GM19025 (cell line): ENCODE measurements at regions not wholly inside any gene's neighbourhood (a gene's known extent, or its start where the extent isn't known, plus 50 kb on each side); places are given as distances from the start of the nearest gene placed in this dataset.
"Not testable (repeated sequence)": the region's sequence is repeated elsewhere in the genome, so short reads cannot be mapped to it uniquely, and the experiment has no call there.

Experiments
- ATAC-seq: cut with Tn5 transposase; IDR thresholded peaks from one replicate; pipeline ENCODE4 v1.9.1; 2021; ENCODE audit warnings: mild to moderate bottlenecking, low read depth, moderate library complexity; ENCODE audit not compliant: unreplicated experiment

- ATAC-seq = not testable (repeated sequence)
Measured at GRCh38 chr12:114829244-114829643, 145.3 kb upstream of the TBX3 start.

- no peak for ATAC-seq
Measured at GRCh38 chr12:114827461-114827860, 143.5 kb upstream of the TBX3 start.

- ATAC-seq = no peak
Measured at GRCh38 chr12:114826244-114826643, 142.3 kb upstream of the TBX3 start.

- no peak for ATAC-seq
Measured at GRCh38 chr12:114823724-114824123, 139.7 kb upstream of the TBX3 start.

- ATAC-seq = no peak
Measured at GRCh38 chr12:114821570-114821969, 137.6 kb upstream of the TBX3 start.

GRCh38 chr12:114820796-114821195, 136.8 kb upstream of the TBX3 start:
- ATAC-seq = no peak

GRCh38 chr12:114817571-114818425, 133.8 kb upstream of the TBX3 start:
- no peak for ATAC-seq

- no peak for ATAC-seq
Measured at GRCh38 chr12:114815026-114815795, 131.2 kb upstream of the TBX3 start.

- ATAC-seq = no peak
Measured at GRCh38 chr12:114812858-114813761, 129.1 kb upstream of the TBX3 start.

- no peak for ATAC-seq
Measured at GRCh38 chr12:114812384-114812783, 128.4 kb upstream of the TBX3 start.

- no peak for ATAC-seq
Measured at GRCh38 chr12:114809097-114809496, 125.1 kb upstream of the TBX3 start.

- not testable (repeated sequence) for ATAC-seq
Measured at GRCh38 chr12:114801381-114801780, 117.4 kb upstream of the TBX3 start.

- not testable (repeated sequence) for ATAC-seq
Measured at GRCh38 chr12:114800566-114800965, 116.6 kb upstream of the TBX3 start.

- ATAC-seq = no peak
Measured at GRCh38 chr12:114799574-114800487, 115.9 kb upstream of the TBX3 start.

GRCh38 chr12:114794049-114794558, 110.1 kb upstream of the TBX3 start:
- ATAC-seq = no peak

GRCh38 chr12:114790276-114790675, 106.3 kb upstream of the TBX3 start:
- ATAC-seq = no peak

GRCh38 chr12:114789821-114790220, 105.8 kb upstream of the TBX3 start:
- no peak for ATAC-seq

GRCh38 chr12:114789276-114789675, 105.3 kb upstream of the TBX3 start:
- ATAC-seq = no peak

GRCh38 chr12:114784526-114784925, 100.6 kb upstream of the TBX3 start:
- ATAC-seq = no peak
